SKM-1 treated with dmso at 0.1 percent for 144 hours (cell line): ENCODE measurements at regions not wholly inside any gene's neighbourhood (a gene's known extent, or its start where the extent isn't known, plus 50 kb on each side); places are given as distances from the start of the nearest gene placed in this dataset.
"Not testable (repeated sequence)": the region's sequence is repeated elsewhere in the genome, so short reads cannot be mapped to it uniquely, and the experiment has no call there.

Experiments
- DNase-seq: peaks from one replicate; lab custom pipeline; 2025; ENCODE audit not compliant: unreplicated experiment; lab: John Stamatoyannopoulos, UW

DNA sequence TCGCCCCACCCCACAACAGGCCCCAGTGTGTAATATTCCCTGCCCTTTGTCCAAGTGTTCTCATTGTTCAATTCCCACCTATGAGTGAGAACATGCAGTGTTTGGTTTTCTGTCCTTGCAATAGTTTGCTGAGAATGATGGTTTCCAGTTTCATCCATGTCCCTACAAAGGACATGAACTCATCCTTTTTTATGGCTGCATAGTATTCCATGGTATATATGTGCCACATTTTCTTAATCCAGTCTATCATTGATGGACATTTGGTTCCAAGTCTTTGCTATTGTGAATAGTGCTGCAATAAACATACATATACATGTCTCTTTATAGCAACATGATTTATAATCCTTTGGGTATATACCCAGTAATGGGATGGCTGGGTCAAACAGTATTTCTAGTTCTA, 132.7 kb downstream of the SNX10 start:
- not testable (repeated sequence) for DNase-seq

DNA sequence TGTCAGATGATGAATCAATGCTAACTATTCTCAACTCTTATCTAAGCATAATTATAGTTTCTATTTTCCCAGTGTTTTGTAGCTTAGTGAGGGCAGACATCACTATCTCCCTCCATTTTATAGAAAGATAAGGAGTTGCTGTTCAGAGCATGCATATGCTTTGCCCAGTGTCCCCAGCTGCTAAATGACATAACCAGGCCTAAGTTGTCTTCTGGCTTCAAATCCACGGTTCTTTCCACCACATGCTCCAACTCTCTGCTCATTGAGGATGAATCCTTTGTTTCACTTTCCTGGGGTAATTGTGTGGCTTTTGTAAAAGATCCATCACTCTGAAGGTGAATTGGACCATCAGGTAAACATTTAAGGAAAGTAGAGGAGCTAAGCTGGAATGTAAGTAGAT, 134.0 kb downstream of the SNX10 start:
- no peak for DNase-seq

DNA sequence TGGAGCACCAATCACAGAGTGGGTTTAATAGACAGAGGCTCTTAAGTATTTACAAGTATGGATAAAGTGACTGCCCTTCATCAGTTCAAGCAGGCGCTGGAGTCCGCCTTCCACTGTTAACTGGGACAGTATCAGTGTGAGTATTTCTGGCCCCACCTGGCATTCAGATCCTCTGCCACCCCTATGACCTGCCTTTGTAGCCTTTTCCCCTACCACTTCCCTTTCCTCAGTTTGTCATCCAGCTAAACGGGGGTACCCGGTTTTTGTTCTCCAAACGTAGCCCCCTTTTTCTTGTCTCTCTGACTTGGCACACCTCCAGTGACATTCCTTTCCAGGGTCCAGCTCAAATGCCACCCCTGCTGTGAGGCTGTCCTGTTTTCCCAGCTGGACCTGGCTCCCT, 134.4 kb downstream of the SNX10 start:
- no peak for DNase-seq

DNA sequence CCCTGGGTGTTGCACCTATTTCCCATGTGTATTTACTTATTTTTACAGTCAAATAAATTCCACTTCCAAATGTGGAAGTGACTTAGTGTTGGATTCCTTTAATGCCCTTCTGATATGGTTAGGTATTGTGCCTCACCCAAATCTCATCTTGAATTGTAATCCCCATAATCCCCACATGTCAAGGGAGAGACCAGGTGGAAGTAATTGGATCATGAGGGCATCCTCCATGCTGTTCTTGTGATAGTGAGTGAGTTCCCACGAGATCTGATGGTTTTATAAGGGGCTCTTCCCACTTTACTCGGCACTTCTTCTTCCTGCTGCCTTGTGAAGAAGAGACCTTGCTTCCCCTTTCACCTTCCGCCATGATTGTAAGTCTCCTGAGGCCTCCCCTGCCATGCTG, 136.9 kb downstream of the SNX10 start:
- DNase-seq: no peak

DNA sequence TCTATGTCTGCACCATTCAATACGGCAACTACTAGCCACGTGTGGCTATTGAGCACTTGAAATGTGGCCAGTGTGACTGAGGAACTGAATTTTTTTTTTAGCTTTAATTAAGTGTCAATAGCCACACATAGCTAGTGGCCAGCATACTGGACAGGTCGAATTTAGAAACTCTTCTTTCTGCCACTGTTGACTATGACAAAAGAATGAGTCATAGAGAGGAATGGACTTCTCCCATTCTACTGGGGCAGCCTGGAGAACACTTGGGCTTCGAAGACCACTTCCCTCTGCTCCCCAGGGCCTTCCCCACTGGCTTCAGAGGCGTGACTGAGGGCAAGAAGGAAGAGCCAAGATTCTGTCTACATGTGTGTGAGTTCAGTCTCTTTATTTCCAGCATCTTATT, 137.5 kb downstream of the SNX10 start:
- no peak for DNase-seq

DNA sequence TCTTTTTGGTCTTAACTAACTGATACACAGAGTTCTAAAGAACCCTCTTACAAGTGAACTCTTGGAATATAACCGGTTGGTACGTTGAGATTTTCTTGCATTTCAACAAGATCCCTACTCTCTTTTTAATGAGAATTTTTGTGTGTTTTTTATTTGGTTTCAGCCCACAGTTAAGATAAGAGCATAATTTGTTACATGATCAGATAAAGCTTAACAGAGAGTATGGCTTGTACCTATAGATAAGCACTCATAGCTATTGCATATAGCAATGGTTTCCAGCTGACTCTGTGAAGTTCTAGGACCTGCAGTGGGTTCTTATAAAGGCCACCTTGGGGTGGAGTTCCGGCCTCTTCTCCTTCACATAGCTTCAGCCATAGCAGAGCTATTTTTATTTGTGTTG, 143.3 kb downstream of the SNX10 start:
- DNase-seq: no peak

DNA sequence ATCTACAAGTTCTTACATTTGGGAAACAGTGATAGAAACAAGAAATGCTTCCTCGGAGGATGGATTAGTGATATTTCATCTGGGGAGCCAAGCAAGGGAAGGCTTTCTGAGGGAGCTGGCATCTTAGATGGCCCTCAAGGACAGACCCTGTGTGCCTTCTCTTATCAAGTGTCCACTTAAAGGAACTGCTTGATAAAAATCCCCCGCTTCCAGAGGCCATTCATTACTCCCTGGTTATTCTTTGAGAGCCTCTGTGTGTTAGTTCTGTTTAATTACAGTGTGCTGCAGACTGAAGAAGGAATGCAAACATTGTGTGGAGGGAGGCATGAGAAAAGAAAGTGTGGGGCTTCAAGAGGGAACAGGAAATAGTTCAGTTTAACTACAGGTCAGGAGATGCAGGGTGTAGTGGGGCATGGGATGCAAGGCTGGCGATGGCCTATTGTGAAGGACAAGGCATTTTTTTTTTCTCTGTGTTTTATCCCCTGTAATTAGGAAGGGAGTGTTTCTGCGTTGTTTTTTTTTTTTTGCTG, 145.4 kb downstream of the SNX10 start:
- DNase-seq: no peak

DNA sequence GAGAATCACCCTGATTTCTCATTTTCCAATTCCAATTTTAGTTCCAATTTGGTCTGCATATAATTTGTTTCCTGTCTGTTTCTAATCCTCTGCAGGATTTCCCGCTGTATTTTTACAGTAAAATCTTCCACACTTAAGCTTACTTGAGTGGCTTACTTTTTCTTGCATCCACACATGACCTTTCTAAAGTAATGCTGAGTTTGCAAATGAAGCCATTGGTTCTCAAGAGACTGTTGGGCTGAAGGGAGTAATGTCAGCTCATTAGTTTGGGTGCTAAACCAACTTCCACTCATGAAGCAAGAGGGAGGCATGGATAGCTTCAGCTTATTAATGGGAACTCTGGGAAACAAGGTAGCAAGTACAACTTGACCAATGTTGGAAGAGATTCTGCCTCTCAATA, 146.4 kb downstream of the SNX10 start:
- DNase-seq: no peak

DNA sequence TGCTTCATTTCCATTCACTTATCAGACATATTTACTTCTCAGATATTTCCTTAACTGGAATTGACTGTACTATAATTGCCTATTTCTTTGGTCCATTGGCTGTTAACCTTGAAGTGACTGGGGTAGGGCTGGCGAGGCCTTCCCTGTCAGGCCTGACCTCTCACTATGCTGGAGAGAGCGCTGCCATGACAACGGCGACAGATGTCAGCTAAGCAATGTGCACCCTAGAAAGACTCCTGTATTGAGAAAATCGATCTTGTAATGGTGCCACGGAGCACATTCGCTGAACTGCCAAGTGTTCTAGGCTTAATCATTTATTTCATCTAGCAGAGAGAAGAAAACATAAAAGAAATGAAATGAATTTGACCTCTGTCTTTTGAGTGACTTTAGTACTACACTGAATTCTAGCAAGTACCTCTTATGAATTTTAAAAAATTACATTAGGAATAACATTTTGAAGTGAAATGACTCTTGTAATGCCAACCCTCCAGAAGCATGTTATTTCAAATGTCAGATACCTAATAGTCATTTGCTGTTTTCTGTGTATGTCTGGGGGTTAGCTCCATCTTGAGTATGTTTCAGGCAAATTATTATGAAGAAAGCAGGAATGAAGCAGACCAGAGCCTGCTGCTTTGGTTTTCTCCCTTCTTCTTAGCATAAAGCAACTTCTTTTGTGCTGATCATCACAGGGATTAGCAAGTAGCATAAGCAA, 148.0 kb downstream of the SNX10 start:
- DNase-seq: no peak

DNA sequence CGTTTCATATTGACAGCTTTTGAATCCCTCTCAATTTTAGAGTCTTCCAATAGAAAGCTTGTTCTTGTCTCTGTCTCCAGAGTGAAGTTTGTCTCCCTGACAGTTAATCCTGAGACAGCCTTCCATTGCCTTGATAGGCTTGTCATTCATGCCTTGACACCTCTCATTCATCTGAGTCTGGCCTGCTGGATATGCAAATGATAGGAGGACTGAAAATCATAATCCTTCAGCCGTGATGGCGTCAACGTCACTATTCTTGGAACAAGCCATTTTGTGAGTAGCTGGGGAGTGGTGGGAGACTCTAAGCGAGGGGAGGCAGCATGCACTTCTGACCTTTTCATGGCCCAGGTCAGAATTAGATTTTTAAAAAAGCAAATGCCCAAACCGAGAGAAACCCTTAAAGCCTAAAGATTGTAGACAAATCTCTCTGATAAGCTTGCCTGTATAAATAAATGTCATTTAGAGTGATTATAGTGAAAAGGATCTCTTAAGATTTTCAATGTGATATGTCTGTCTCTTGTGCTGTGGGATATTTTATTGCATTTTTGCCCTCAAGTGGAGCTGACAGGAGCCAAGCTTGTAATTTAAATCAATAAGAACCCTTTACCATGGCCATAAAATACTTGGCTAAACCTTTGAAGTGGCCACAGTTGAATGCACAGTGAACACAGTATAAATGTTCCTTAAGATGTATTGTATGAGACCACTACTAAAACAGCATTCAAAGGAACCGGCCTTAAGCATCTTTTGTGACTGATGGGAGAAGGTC, 148.8 kb downstream of the SNX10 start:
- DNase-seq: no peak

DNA sequence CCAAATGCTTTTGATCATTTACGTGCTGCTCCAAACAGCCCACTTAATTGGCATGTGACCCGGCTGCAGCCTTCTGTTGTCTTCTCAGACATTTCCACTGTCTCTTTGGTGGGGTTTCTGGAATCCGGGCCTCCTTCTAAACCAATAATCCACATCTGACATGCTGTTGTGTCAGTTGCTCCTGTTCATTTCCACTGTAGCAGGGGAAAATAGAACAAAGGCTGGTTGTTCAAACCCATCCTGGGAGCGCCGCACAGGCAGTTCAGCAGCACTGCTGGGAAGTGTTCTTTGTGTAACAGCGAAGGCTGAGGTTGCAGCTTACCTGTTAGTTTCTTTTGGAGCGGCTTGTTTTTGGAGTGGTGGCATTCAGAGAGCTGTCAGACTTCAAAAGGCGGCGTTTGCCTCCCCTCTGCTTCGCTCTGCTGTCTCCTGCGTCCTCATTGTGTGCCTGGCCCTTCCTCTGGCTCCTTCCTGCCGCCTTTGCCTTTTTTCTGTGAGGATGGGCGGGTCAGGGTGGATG, 149.4 kb downstream of the SNX10 start:
- DNase-seq: no peak

DNA sequence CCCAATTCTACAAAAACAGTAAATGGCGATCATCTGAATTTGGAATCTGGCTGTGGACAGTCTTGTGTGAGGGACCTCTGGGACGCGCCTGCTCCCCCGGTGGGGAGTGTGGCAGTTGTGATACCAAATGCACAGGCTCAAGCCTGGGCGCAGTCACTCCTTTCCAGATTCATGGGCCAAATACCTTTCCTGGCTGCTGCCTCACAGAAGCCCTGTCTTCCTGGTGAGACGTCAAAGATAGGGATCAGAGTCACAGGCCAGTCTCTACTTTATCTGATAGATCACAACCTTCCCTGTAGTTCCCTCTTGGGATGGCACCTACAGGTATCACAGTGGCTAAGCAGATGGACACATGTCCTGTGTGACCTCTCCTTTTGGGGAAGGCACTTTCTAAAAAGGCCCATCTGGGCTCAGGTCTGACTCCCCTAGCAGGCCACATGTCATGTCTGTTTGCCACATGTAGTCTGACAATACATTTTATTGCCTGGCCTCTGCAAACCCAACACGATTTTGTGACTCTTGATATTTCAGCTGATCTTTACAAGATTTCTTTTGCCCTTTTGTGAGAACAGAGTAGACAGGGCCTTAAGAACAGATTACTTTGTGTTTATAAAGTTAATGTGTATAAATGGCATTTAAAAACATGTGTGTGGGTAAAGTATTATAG, 150.1 kb downstream of the SNX10 start:
- DNase-seq: no peak

DNA sequence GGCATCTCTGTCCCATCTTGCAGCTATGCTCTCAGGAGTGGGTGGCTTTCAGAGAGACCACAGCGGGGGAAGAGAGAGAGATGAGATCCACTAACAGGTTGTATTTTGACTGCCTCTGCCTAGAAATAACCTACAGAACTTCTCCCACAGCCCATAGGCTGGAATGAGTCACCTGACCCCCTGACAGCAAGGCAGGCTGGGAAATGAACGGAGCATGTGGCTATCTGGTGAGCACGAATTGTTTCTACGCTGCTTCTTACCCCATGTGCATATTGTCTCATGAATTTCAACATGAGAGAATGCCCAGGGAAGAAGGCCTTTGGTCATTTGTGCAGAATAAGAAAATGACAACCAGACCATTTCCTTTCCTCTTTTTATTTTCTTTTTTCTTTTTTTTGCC, 151.3 kb downstream of the SNX10 start:
- no peak for DNase-seq

DNA sequence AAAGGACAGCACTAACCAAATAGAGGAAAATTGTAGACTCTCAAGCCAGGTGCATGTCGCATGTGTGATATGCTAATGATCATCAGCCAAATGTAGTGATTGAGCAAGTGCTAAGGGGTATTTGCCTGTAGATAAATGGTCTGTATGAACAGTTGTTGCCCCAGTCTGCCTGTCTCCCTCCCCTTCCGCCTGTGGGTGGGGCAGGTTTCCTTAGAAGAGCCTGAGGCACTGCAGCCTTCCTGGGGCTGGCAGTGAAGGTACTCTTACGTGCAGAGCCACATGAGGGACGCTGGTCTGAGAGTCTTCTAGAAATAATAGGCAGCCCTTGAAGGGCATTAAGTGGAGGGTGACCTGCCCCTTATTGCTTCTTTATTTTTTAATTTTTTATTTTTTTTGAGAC, 152.1 kb downstream of the SNX10 start:
- no peak for DNase-seq

DNA sequence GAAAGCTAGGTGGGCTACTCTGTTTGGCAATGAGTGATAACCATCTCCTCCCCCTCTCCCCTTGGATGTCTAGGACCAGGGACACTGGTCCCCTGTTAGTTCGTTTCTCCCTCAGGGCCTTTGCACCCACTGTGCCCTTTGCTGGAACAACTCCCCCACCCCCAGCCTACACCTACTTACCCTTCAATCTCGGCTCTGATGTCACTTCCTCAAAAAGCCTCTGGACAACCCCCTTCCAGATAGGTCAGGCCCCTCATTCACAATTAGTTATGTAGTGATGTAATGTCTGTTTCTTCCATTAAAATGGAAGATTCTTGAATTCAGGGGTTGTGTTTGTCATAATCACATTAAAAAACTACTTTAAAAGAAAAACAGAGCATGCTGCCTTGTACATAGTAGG, 152.9 kb downstream of the SNX10 start:
- DNase-seq: no peak

DNA sequence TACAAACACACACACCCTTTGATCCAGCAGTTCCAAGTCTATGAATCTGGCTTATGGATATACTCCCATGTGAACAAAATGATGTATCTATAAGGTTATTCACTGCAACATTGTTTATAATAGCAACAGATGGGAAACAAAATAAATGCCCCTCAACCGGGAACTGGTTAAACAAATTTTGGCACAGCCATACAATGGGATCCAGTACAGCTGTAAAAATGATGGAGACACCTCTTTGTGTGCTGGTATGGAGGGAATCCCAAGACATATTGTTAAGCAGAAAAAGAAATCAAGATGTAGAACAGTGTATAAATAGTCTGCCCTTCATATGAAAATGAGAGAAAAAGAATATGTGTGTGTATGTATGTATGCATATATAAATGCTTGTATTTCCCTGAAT, 155.5 kb downstream of the SNX10 start:
- no peak for DNase-seq

DNA sequence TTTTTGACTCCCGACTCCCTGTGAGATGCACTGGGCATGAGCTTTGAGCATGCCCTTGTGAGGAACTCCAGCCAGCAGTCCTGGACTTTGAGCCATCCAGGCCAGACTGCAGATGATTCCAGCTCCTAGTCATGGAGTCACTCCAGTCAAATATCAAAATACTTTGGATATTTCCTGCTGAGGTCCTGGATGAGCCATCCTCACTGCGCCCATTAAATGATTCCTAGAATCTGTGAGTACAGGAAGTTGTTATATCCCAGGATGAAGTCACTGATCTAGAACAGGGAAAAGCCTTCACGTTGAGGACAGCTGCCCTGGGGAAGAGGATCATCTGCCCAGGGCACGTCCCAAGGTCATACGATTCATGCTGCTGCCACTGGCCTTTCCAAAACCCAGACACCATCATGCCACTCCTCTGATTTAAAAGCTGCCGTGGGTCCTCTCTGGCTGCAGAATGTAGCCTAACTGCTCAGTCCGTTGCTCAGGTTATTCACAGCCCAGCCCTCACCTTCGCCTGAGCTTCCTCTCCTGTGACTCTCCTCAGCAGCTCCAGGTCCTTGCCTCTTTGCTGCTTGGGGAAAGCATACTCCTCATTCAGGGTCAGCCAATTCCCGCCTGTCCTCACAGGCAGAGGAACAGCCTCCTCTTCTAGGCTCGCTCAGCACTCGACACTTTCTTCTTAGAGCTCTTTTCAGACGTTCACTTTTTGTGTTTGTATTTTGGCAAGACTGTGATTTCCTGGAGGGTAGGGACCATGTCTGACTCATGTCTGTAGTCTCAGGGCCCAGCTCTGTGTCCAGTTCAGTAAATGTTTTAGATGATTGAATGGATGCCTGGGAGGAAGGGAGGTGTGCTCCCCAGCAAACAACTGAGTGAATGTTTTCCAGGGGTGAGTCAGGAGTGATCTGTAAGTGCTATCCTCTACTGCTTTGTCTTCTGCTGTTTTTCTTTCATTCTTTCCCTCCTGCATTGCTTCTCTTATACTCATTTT, 157.8 kb downstream of the SNX10 start:
- DNase-seq: no peak

DNA sequence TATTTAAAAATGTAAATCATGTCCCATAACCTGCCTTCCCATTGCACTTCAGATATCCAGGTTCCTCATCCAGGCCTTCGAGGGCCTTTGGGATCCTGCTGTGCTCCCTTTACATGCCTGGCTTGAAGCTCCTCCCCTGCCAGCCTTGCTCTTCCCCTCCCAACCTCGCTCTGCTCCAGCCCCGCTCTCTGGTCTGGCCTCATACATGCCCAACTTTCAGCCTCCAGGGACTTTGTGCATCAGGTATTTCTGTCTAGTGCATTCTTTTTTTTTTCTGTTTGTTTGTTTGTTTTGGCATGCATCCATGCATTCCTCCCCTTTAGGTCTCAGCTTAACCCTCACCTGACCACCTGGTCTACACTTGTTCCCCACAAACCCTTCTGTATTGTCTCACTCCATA, 160.3 kb downstream of the SNX10 start:
- no peak for DNase-seq

DNA sequence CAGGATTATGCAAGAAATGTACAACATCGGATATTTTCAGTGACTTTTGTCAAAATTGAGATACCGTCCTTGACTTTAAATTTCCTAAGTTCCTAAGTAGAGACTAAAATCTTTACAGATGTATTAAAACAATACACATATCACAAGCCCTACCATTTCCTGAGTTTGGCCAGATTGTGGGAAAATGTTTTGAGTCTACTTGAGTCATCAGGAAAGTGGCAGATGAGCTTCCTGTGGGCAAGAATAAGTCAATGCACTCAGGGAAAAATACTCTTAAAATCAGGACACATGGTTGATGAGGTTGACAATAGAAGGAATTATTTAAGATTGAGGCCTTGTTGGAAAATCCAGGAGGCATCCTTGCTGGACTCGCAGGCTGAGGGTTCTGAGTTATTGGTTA, 162.5 kb downstream of the SNX10 start:
- DNase-seq: no peak

DNA sequence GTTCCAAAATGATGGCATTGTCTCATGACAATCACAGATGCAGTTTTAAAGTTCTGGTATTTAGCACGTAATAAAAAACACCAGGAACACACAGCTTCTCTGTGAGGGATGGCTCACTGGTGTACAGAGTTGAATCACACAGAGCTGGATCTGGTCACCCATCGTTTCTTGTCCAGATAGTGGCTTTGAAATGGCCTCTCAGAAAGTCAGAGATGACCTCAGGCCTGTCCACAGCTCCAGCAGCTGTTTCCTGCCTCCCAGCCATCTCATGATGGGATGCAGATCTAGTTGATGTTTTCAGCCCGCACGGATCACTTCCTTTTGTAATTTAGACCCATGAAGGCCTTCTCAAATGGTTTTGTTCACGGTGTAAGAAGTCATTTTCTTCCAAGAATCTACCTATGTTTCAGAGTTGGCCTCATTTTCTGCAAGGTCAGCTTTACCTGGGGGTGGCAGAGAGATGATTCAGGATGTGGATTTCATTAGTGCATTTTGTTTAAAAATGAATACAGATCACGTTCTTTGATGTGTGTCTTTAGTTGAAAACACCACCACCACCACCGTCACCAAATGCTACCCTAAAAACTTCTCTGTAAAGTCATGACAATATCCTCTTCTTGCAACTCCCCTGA, 166.2 kb downstream of the SNX10 start:
- DNase-seq: no peak
